ENCODE measurements at regions not wholly inside any gene's neighbourhood (a gene's known extent, or its start where the extent isn't known, plus 50 kb on each side); places are given as distances from the start of the nearest gene placed in this dataset.
"Not testable (repeated sequence)": the region's sequence is repeated elsewhere in the genome, so short reads cannot be mapped to it uniquely, and the experiment has no call there.

- DNase-seq (ENCODE audit: low read depth, low spot score), result peak; percentile 48
Measured at GRCh38 chr12:89160716-89161123, 191.6 kb downstream of the DUSP6 start.

- DNase-seq (ENCODE audit: low read depth, low spot score), result no peak
Measured at GRCh38 chr12:89157413-89157812, 194.9 kb downstream of the DUSP6 start.

GRCh38 chr12:89156862-89157262 lies 195.4 kb downstream of the DUSP6 start:
- DNase-seq (ENCODE audit: low read depth, low spot score), result peak; percentile 26

GRCh38 chr12:89156340-89156739 lies 196.0 kb downstream of the DUSP6 start:
- peak; percentile 39 for DNase-seq (ENCODE audit: low read depth, low spot score)

GRCh38 chr12:89155826-89156225 lies 196.5 kb downstream of the DUSP6 start:
- DNase-seq (ENCODE audit: low read depth, low spot score), result no peak

- DNase-seq (ENCODE audit: low read depth, low spot score), result no peak
Measured at GRCh38 chr12:89154743-89155499, 197.4 kb downstream of the DUSP6 start.

- DNase-seq (ENCODE audit: low read depth, low spot score), result no peak
Measured at GRCh38 chr12:89153341-89153740, 199.0 kb downstream of the DUSP6 start.

GRCh38 chr12:89151536-89151935 lies 200.8 kb downstream of the DUSP6 start:
- no peak for DNase-seq (ENCODE audit: low read depth, low spot score)

- DNase-seq (ENCODE audit: low read depth, low spot score), result not testable (repeated sequence)
Measured at GRCh38 chr12:89150789-89151188, 201.5 kb downstream of the DUSP6 start.

- DNase-seq (ENCODE audit: low read depth, low spot score), result no peak
Measured at GRCh38 chr12:89140602-89141238, 211.6 kb downstream of the DUSP6 start.

GRCh38 chr12:89140141-89140540 lies 212.2 kb downstream of the DUSP6 start:
- no peak for DNase-seq (ENCODE audit: low read depth, low spot score)

- no peak for DNase-seq (ENCODE audit: low read depth, low spot score)
Measured at GRCh38 chr12:89139390-89139789, 212.9 kb downstream of the DUSP6 start.

- DNase-seq (ENCODE audit: low read depth, low spot score), result no peak
Measured at GRCh38 chr12:89138048-89138852, 214.1 kb downstream of the DUSP6 start.

- DNase-seq (ENCODE audit: low read depth, low spot score), result no peak
Measured at GRCh38 chr12:89135976-89136634, 216.2 kb downstream of the DUSP6 start.

- DNase-seq (ENCODE audit: low read depth, low spot score), result peak; percentile 65
Measured at GRCh38 chr12:89134213-89134770, 218.0 kb downstream of the DUSP6 start.

GRCh38 chr12:89129167-89129870 lies 223.0 kb downstream of the DUSP6 start:
- no peak for DNase-seq (ENCODE audit: low read depth, low spot score)

GRCh38 chr12:89126712-89127111 lies 225.6 kb downstream of the DUSP6 start:
- DNase-seq (ENCODE audit: low read depth, low spot score), result no peak

GRCh38 chr12:89122852-89123251 lies 229.4 kb downstream of the DUSP6 start:
- DNase-seq (ENCODE audit: low read depth, low spot score), result no peak

GRCh38 chr12:89117448-89118034 lies 234.8 kb downstream of the DUSP6 start:
- no peak for DNase-seq (ENCODE audit: low read depth, low spot score)

- DNase-seq (ENCODE audit: low read depth, low spot score), result no peak
Measured at GRCh38 chr12:89111964-89112363, 240.3 kb downstream of the DUSP6 start.
